Neuronal stem cell (in vitro differentiated cells): ENCODE measurements at regions not wholly inside any gene's neighbourhood (a gene's known extent, or its start where the extent isn't known, plus 50 kb on each side); places are given as distances from the start of the nearest gene placed in this dataset.

Experiments used
- DNase-seq: peaks from one replicate; pipeline ENCODE4 v3.0.0-alpha.2; 2013; ENCODE audit warnings: low spot score
- H2AFZ ChIP-seq: one replicate; pipeline ENCODE4 v1.6.1; 2013; ENCODE audit warnings: mild to moderate bottlenecking, low read length, inconsistent platforms
- H2AK5ac ChIP-seq: 2 replicates; pipeline ENCODE4 v1.6.1; 2013; ENCODE audit warnings: low read depth, mild to moderate bottlenecking, inconsistent platforms, low read length, moderate library complexity, mixed read lengths
- H2BK120ac ChIP-seq: 2 replicates; pipeline ENCODE4 v1.6.1; 2013; ENCODE audit warnings: low read depth, mild to moderate bottlenecking, inconsistent platforms, low read length, moderate library complexity, mixed read lengths
- H2BK12ac ChIP-seq: one replicate; pipeline ENCODE4 v1.6.1; 2013; ENCODE audit warnings: low read length, inconsistent platforms
- H2BK15ac ChIP-seq: 2 replicates; pipeline ENCODE4 v1.6.1; 2013; ENCODE audit warnings: mild to moderate bottlenecking, low read length, inconsistent platforms, mixed read lengths
- H2BK5ac ChIP-seq: one replicate; pipeline ENCODE4 v1.6.1; 2013; ENCODE audit warnings: inconsistent platforms, mild to moderate bottlenecking, low read length, moderate library complexity
- H3K14ac ChIP-seq: one replicate; pipeline ENCODE4 v1.6.1; 2013; ENCODE audit warnings: low read length, inconsistent platforms
- H3K18ac ChIP-seq: 2 replicates; pipeline ENCODE4 v1.6.1; 2013; ENCODE audit warnings: low read length, inconsistent platforms
- H3K23ac ChIP-seq: 2 replicates; pipeline ENCODE4 v1.6.1; 2013; ENCODE audit warnings: low read depth, mild to moderate bottlenecking, mixed read lengths, low read length, inconsistent platforms; ENCODE audit not compliant: poor library complexity
- H3K27ac ChIP-seq: replicated peaks from 3 replicates; pipeline ENCODE4 v1.5.1; 2013; ENCODE audit warnings: low read length, inconsistent platforms
- H3K27me3 ChIP-seq, 3 experiments: 2 replicates each; pipeline ENCODE4 v1.6.1; 2013; ENCODE audit warnings: low read length in 3 of 3, mild to moderate bottlenecking in 2 of 3, inconsistent platforms in 1 of 3, low read depth in 1 of 3, mixed read lengths in 1 of 3, moderate library complexity in 1 of 3; ENCODE audit not compliant: control insufficient read depth in 3 of 3, insufficient read depth in 3 of 3
- H3K36me3 ChIP-seq, 2 donors: replicated peaks in 1 of 2; 2 replicates each; pipeline ENCODE4 v1.6.1; 2013; ENCODE audit warnings: low read length in 2 of 2; ENCODE audit not compliant: control insufficient read depth in 2 of 2, insufficient read depth in 2 of 2
- H3K4ac ChIP-seq: 2 replicates; pipeline ENCODE4 v1.6.1; 2013; ENCODE audit warnings: inconsistent platforms, mild to moderate bottlenecking, low read length, moderate library complexity
- H3K4me1 ChIP-seq, 2 donors: 1 replicate in 1 of 2; 2 replicates in 1 of 2; pipeline ENCODE4 v1.6.1; 2013; ENCODE audit warnings: low read length in 2 of 2, low read depth in 1 of 2; ENCODE audit not compliant: control insufficient read depth in 2 of 2, insufficient read depth in 1 of 2
- H3K4me2 ChIP-seq: one replicate; pipeline ENCODE4 v1.6.1; 2013; ENCODE audit warnings: mild to moderate bottlenecking, low read length, inconsistent platforms; ENCODE audit not compliant: insufficient read depth, poor library complexity, severe bottlenecking
- H3K4me3 ChIP-seq, 2 donors: 2 replicates each; pipeline ENCODE4 v1.5.1; 2013; ENCODE audit warnings: low read length in 2 of 2, mild to moderate bottlenecking in 2 of 2, inconsistent platforms in 1 of 2, moderate library complexity in 1 of 2
- H3K79me1 ChIP-seq: one replicate; pipeline ENCODE4 v1.6.1; 2013; ENCODE audit warnings: low read depth, mild to moderate bottlenecking, inconsistent platforms, low read length, moderate library complexity
- H3K9ac ChIP-seq: one replicate; pipeline ENCODE4 v1.6.1; 2013; ENCODE audit warnings: mild to moderate bottlenecking, low read depth, low read length, inconsistent platforms; ENCODE audit not compliant: poor library complexity
- H3K9me3 ChIP-seq, 2 donors: replicated peaks in 1 of 2; 2 replicates each; pipeline versions ENCODE3 to v1.6.1; 2013; ENCODE audit warnings: low read length in 2 of 2, mild to moderate bottlenecking in 2 of 2, inconsistent platforms in 1 of 2, low read depth in 1 of 2, mixed read lengths in 1 of 2, moderate library complexity in 1 of 2; ENCODE audit not compliant: control insufficient read depth in 2 of 2, insufficient read depth in 1 of 2
- H4K8ac ChIP-seq: one replicate; pipeline ENCODE4 v1.6.1; 2013; ENCODE audit warnings: low read depth, mild to moderate bottlenecking, inconsistent platforms, low read length, moderate library complexity
- H4K91ac ChIP-seq: one replicate; pipeline ENCODE4 v1.6.1; 2013; ENCODE audit warnings: low read length, low read depth, mild to moderate bottlenecking, inconsistent platforms; ENCODE audit not compliant: poor library complexity
- WGBS, 2 donors: extraction: QIAGEN DNeasy Blood & Tissue Kit; methylation state at CpG; one replicate each; pipeline ENCODE4 v1.1.7; 2013; ENCODE audit warnings: missing lambda C conversion rate in 2 of 2, mixed read lengths in 1 of 2; ENCODE audit not compliant: insufficient read length in 2 of 2, insufficient replicate concordance in 1 of 2; ENCODE audit errors: extremely low coverage in 2 of 2; 5-methylcytosine and 5-hydroxymethylcytosine counted together

- Histone ChIP-seq H2BK5ac (no peak overlapping the region), H3K9ac (no peak overlapping the region), H4K8ac (no peak overlapping the region), H3K23ac (no peak overlapping the region), H3K27ac (no peak overlapping the region), H2BK120ac (no peak overlapping the region), H3K18ac (no peak overlapping the region), H3K27me3 (peaks cover 0 to 2% (median 0%) of the 10 kb centered on the region in 3 experiments), H4K91ac (no peak overlapping the region), H2BK12ac (no peak overlapping the region), H2BK15ac (no peak overlapping the region), H3K36me3 (no peaks in the 10 kb centered on the region), H2AK5ac (no peak overlapping the region), H2AFZ (no peak overlapping the region), H3K79me1 (no peaks in the 10 kb centered on the region), H3K9me3 (no peaks in the 10 kb centered on the region), H3K14ac (no peak overlapping the region), H3K4ac (no peak overlapping the region), H3K4me1 (no peaks in the 10 kb centered on the region), H3K4me2 (no peak overlapping the region), H3K4me3 (no peak overlapping the region)
- WGBS, 2 donors = no CpG with 5 or more reads among the region's 1 CpG
- DNase-seq = no peak
Observed at GRCh38 chr6:115675443-115675842, 385.2 kb downstream of the FRK start.

- H3K23ac ChIP-seq = no peak overlapping the region
- no peak overlapping the region for H3K4ac ChIP-seq
- no CpG with 5 or more reads among the region's 1 CpG for WGBS, 2 donors
- no peak overlapping the region for H3K18ac ChIP-seq
- H2BK5ac ChIP-seq = no peak overlapping the region
- no peak overlapping the region for H2AFZ ChIP-seq
- no peak overlapping the region for H4K91ac ChIP-seq
- H3K4me2 ChIP-seq = no peak overlapping the region
- H2BK120ac ChIP-seq = no peak overlapping the region
- no peak overlapping the region for H3K27ac ChIP-seq
- H3K4me1 ChIP-seq = no peaks in the 10 kb centered on the region
- no peak overlapping the region for H2AK5ac ChIP-seq
- H2BK15ac ChIP-seq = no peak overlapping the region
- no peaks in the 10 kb centered on the region for H3K36me3 ChIP-seq
- H3K9ac ChIP-seq = no peak overlapping the region
- no peak overlapping the region for H3K14ac ChIP-seq
- no peaks in the 10 kb centered on the region for H3K9me3 ChIP-seq
- H4K8ac ChIP-seq = no peak overlapping the region
- H3K79me1 ChIP-seq = no peaks in the 10 kb centered on the region
- no peak for DNase-seq
- peaks cover 0 to 2% (median 0%) of the 10 kb centered on the region in 3 experiments for H3K27me3 ChIP-seq
- no peak overlapping the region for H3K4me3 ChIP-seq
- no peak overlapping the region for H2BK12ac ChIP-seq
Observed at GRCh38 chr6:115668781-115669180, 391.9 kb downstream of the FRK start.

GRCh38 chr6:115668211-115668610 is 392.5 kb downstream of the FRK start:
- Histone ChIP-seq H2AK5ac (no peak overlapping the region), H3K9me3 (no peaks in the 10 kb centered on the region), H3K14ac (no peak overlapping the region), H3K36me3 (no peaks in the 10 kb centered on the region), H3K18ac (no peak overlapping the region), H3K4me2 (no peak overlapping the region), H2BK5ac (no peak overlapping the region), H3K27me3 (peaks cover 0 to 2% (median 0%) of the 10 kb centered on the region in 3 experiments), H3K4me1 (no peaks in the 10 kb centered on the region), H3K79me1 (no peaks in the 10 kb centered on the region), H2BK15ac (no peak overlapping the region), H3K4me3 (no peak overlapping the region), H4K91ac (no peak overlapping the region), H3K4ac (no peak overlapping the region), H3K9ac (no peak overlapping the region), H4K8ac (no peak overlapping the region), H3K23ac (no peak overlapping the region), H2BK12ac (no peak overlapping the region), H3K27ac (no peak overlapping the region), H2BK120ac (no peak overlapping the region), H2AFZ (no peak overlapping the region)
- no peak for DNase-seq

GRCh38 chr6:115667478-115668026 is 393.1 kb downstream of the FRK start:
- H3K18ac ChIP-seq = no peak overlapping the region
- no peak overlapping the region for H3K4me2 ChIP-seq
- H3K9ac ChIP-seq = no peak overlapping the region
- H3K23ac ChIP-seq = no peak overlapping the region
- H3K14ac ChIP-seq = no peak overlapping the region
- H3K27me3 ChIP-seq = peaks cover 0 to 2% (median 0%) of the 10 kb centered on the region in 3 experiments
- H2BK12ac ChIP-seq = no peak overlapping the region
- WGBS, 2 donors = no CpG with 5 or more reads among the region's 8 CpGs
- no peaks in the 10 kb centered on the region for H3K9me3 ChIP-seq
- H2AFZ ChIP-seq = no peak overlapping the region
- H4K91ac ChIP-seq = no peak overlapping the region
- H4K8ac ChIP-seq = no peak overlapping the region
- no peaks in the 10 kb centered on the region for H3K4me1 ChIP-seq
- H3K27ac ChIP-seq = no peak overlapping the region
- H3K4ac ChIP-seq = no peak overlapping the region
- no peaks in the 10 kb centered on the region for H3K36me3 ChIP-seq
- no peak overlapping the region for H2BK15ac ChIP-seq
- H2BK5ac ChIP-seq = no peak overlapping the region
- no peak overlapping the region for H2AK5ac ChIP-seq
- no peak for DNase-seq
- H2BK120ac ChIP-seq = no peak overlapping the region
- no peaks in the 10 kb centered on the region for H3K79me1 ChIP-seq
- H3K4me3 ChIP-seq = no peak overlapping the region
